Putamen (tissue), 1 donor: ENCODE measurements at regions not wholly inside any gene's neighbourhood (a gene's known extent, or its start where the extent isn't known, plus 50 kb on each side); places are given as distances from the start of the nearest gene placed in this dataset.
"Not testable (repeated sequence)": the region's sequence is repeated elsewhere in the genome, so short reads cannot be mapped to it uniquely, and the experiment has no call there.

ENCODE experiments used
- DNase-seq: peaks from one replicate; pipeline ENCODE4 v3.0.0-alpha.2; 2016; ENCODE audit warnings: low spot score

- no peak for DNase-seq
Measured at GRCh38 chr3:191963182-191963581, 502.2 kb downstream of the PYDC2 start.

DNA sequence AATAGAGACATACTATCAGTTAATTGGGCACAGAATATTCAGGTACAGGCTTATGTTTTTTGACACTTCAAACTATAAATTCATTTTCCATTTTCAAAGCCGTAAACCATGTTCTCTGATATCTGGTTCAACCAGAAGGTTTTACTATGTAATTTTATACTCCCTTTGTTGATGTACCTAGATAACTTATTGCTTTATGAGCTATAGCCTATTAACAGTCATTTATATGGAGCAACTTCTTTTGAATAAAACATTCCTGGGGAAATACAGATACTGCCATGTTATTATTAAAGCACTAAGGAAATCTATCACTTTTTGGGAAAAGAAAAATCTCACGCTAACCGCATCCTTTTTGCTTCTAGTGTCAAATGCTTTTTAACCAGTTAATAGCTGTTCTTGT is 505.6 kb downstream of the PYDC2 start:
- no peak for DNase-seq

DNA sequence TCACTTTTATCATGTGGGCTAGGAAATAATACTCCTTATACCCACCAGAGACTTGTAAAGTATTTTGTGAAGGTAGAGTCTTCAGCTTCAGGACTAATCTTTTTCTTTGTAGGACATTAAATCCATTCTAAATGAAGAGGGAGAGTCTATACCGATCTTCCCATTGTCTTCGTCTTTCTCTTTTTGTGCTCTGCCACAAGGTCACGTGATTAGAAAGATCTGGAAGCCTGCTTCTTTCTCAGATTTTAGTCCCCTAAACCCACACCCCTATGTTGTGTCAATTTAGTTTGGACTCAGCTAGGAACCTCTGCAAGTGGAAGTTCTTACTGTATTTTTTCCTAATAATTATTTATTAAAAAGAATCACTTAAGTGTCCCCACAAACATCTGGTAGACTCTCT is 507.3 kb downstream of the PYDC2 start:
- no peak for DNase-seq

- no peak for DNase-seq
Measured at GRCh38 chr3:191972714-191973398, 511.9 kb downstream of the PYDC2 start.

DNA sequence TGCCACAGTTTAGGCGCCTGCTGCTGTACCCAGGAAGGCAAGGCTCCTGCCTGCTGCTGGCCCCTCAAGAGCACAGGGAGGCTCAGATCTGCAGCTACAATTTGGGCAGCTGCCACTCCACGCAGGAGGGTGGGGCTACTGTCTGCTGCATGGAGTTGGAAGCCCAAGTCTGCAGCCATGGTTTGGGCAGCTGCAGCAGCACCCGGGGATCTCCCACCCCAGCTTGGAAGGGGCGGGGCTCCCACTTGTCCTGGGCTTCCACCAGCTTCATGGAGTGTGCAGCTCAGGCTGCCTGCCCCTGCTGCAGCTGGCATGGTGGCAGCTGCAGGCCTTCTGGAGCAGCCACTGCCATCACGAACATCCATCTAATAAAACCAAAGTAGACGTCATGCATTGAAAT is 512.9 kb downstream of the PYDC2 start:
- DNase-seq: no peak

DNA sequence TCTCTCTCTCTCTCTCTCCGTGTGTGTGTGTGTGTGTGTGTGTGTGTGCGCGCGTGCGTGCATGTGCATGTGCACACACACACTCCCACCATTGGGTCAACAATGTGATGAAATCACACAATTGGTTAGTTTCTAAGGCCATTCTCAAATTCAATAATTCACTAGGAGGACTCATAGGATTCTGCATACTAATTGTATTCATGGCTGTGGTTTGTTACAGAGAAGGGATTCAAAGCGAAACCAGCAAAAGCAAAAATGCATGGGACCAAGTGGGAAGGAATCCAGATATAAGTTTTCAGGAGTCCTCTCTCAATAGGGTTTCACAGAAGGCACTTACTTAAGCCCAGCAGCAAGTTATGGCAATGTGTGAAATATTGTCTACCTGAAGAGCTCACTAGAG is 515.0 kb downstream of the PYDC2 start:
- no peak for DNase-seq

DNA sequence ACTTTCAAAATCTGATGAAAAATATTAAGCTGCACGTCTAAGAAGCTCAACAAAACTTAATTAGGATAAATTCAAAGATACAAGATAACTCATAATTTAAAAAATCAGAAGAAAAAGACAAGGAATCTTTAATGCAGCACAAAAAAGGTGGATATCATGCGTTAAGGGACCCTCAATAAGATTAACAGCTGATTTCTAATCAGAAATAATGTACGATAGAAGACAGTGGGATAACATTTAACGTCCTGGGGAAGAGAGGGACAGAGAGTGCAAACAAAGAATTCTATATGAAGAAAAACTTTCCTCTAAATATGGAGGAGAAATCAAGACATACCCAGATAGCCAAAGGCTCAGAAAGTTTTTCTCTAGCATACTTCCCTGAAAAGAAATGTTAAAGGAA is 519.5 kb downstream of the PYDC2 start:
- DNase-seq: no peak

- DNase-seq: no peak
Measured at GRCh38 chr3:191982481-191982880, 521.5 kb downstream of the PYDC2 start.

- DNase-seq: no peak
Measured at GRCh38 chr3:191985691-191986090, 524.7 kb downstream of the PYDC2 start.

DNA sequence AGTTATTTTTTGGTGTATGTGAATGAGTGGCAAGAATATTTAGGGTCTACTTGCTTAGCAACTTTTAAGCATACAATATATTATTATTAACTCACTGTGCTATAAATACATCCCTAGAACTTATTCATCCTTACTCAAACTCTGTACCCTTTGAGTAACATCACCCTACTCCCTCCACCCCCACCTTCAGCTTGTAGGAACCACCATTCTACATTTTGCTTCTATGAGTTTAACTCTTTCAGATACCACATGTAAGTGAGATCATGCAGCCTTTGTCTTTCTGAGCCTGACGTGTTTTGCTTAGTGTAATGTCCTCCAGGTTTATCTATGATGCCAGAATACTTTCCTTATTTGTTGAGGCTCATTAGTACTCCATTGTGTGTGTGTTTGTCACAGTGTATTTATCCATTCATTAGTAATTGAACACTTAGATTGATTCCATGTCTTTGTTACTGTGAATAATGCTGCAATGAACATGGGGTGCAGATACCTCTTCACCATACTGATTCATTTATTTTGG is 526.9 kb downstream of the PYDC2 start:
- DNase-seq: no peak

DNA sequence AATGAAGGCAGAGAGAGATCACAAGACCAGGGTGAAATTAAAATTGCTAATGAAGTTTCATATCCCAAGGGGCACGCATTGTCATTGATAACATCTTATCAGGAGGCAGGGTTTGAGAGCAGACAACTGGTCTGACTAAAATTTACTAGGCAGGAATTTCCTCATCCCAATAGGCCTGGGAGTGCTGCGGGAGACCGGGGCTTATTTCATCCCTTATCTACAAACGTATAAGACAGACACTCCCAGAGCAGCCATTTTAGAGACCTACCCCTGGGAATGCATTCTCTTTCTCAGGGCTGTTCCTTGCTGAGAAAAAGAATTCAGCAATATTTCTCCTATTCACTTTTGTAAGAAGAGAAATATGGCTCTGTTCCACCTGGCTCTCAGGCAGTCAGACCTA is 533.0 kb downstream of the PYDC2 start:
- not testable (repeated sequence) for DNase-seq

DNA sequence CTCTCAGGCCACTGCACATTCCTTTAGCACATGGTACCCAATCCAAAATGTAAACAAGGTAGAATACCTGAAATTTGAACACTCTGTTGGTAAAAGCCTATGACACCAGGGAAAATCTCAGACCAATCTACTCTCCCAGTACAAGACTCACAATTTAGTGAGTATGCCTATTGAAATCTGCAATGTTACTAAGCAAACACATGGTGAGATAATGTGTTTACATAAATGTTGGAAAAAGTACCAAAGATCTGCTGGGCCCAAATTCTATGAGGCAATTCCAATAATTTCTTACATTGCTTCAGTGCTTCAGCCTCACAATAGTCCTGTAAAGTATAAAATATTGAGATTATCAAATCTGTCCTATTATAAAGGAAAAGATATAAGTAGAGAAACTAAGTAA is 536.1 kb downstream of the PYDC2 start:
- no peak for DNase-seq

- no peak for DNase-seq
Measured at GRCh38 chr3:191997579-191998268, 536.8 kb downstream of the PYDC2 start.

DNA sequence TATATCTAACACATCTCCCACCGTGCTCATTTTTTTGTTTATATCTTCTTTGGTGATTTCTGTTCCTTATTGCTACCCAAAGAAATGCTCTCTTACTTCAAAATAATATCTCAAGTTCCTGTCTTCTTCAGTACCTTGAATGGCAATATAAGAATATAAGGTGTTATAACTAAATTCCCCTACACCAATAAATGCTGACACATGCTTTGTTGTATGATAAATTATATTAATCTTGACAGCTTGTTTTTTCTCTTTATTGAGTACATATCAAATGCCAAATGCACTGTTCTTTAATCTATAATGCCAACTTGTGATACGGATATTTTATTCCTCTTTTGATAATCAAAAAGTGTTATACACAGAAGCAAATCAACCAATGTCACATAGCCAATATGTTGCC is 540.3 kb downstream of the PYDC2 start:
- no peak for DNase-seq

DNA sequence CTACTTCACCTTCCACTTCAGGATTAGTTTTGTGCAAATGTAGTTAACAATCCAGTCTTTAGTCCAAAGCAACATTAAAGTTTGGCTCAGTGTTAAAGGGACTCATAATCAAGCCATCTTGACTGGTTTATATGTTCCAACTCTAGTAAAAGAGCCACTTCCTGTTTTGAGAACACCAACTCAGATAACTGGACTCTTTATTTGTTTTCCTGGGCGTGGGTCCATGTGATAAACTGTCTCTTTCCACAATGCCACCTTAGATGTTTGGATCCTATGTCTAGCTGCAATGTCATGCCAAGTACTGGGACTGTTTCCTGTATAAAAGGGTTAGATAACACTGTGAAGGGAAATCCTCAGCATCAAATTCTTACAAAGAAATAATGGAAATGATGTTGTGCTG is 545.0 kb downstream of the PYDC2 start:
- DNase-seq: no peak

DNA sequence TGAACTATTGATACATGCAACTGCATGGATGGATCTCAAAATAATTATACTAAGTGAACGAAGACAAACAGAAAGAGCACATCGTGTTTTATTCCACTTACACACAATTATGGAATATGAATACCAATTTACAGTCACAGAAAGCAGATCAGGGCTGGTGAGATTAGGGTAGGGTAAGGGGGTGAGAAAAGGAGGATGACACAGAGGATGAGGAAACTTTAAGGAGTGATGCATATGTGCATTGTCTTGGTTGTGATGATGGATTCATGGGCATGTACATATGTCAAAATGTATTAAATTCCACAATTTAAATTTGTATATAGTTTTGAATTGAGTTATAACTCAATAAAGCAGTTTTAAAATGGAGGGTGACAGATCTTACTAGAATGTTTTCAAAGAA is 548.9 kb downstream of the PYDC2 start:
- no peak for DNase-seq

DNA sequence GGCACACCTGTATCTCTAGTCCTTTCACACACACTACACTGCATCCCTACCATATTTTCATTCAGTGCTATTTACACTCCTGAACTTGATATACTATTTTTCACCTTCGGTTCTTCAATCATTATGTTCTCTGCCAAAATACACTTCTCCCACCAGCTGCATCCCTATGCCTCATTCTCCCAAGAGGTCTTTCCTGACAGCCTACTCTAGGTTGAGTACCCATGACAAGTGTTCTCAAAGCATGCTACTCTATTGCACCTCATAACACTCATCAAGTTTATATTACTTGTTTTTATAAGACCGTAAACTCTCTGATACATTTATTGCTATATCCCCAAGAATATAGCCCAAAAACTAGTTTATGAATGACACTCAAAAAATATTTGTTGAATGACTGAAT is 549.5 kb downstream of the PYDC2 start:
- no peak for DNase-seq

DNA sequence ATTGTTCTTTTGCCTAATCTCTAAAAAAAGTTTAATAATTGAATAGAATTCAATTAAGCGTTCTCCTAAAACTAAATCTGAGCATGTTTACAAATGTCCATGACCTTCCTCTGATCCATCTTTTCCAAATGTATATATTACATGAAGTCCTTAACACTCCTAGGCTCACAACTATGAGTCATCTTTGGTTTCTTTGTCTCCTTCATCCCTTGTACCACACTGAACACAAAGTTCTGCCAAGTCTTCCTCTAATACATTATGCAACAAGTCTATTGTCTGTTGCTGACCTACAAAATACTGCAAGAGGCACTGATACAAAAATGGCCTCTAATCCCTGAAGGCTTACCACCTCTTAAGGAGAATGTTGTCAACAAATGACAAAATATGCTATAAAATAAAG is 550.2 kb downstream of the PYDC2 start:
- DNase-seq: no peak

GRCh38 chr3:192013110-192013509 is 552.1 kb downstream of the PYDC2 start:
- DNase-seq: no peak

GRCh38 chr3:192022412-192022811 is 561.4 kb downstream of the PYDC2 start:
- no peak for DNase-seq

DNA sequence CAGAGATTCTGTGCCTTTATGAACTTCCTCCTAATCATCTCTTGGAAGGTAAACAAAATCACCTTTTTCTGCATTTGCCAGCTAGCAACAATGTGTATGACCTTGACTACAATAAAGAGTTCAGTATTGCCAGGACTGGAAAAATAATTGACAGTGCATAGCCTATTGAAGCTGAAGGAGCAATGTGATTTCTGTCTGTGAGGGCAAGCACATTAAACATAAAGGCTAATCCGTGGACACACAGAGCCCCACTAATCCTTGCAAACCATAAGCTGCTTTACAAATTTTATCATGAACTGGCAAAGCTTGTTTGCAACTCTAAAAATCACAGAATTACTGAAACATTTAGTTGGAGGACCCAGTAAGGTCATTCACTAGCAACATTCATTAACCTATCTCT is 563.8 kb downstream of the PYDC2 start:
- no peak for DNase-seq

DNA sequence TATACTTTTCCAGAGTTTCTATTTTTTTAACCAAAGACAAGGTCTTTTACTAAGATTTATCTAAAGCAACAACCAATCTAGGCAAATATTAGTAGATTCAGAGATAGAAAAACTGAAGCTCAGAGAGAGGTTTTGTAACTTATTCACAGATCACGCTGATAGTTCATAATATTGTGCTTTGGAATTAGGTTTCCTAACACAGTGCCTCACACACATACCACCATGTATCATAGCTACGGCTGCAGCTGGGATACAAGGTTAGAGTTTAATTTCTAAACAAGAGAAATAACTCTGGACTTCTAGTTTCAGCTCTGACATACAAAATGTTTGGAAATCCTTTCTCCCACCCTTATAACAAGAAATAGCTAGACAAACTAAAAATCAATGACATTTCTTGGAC is 565.7 kb downstream of the PYDC2 start:
- DNase-seq: no peak

- no peak for DNase-seq
Measured at GRCh38 chr3:192031941-192032340, 571.0 kb downstream of the PYDC2 start.

DNA sequence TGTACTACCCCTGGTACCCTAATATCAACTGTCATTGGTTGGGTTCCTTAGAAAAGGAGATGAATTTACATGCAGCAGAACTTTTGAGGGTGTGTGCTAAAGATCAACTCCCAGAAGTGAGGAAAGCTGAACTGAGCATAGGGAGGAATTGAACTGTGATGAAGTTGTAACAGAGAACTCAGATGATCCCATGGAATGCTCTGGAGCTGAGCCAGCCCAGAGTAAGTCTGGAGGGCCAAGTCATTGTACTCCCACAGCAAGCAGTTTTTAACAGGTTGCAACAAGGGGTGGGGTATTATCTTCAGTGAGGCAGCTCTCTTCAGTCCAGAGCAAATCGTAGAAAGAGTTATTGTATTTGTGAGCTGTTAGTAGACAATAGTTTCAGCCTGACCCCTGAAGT is 572.3 kb downstream of the PYDC2 start:
- no peak for DNase-seq
